ENCODE measurements at regions not wholly inside any gene's neighbourhood (a gene's known extent, or its start where the extent isn't known, plus 50 kb on each side); places are given as distances from the start of the nearest gene placed in this dataset.

DNA sequence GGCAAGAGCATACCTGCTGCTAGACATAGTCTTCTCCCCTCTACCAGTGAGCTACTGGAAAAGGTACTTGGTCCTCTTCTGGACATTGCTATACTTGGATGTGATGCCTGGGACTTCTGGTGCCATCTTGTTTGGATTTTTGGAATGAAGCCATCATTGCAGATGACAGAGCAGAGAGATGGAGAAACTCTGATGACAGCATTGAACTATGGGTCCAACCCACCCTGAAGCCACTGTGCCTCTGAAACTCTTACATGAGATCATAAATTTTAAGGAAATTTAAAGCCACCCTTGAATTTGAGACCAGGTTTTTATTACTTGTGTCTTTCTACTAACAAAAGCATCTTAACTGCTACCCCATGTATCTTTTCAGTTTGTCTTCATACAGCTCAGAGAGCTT is 151.1 kb upstream of the SMIM23 start:
- Histone ChIP-seq H3K4me1 (ENCODE audit: insufficient read depth, low read length, poor library complexity, severe bottlenecking) (peaks cover 15% of the 10 kb centered on the region), H4K20me1 (ENCODE audit: insufficient read depth, low read length) (no peaks in the 10 kb centered on the region; the same call in 1 of the 2 replicates), H3K9me3 (ENCODE audit: low read length) (no peaks in the 10 kb centered on the region), H3K36me3 (ENCODE audit: insufficient read depth, low read length) (no peaks in the 10 kb centered on the region), H3K27ac (ENCODE audit: low read depth, low read length, poor library complexity, severe bottlenecking) (no peak overlapping the region), H3K4me3 (ENCODE audit: low read depth, low read length, poor library complexity, severe bottlenecking) (no peak overlapping the region), H3K4me2 (ENCODE audit: low read length) (peak overlapping the region; percentile 47), H2AFZ (ENCODE audit: low read length) (no peak overlapping the region), H3K79me2 (ENCODE audit: insufficient read depth, low read depth, low read length) (no peaks in the 10 kb centered on the region), H3K9me2 (ENCODE audit: insufficient read depth, low read length) (no peaks in the 10 kb centered on the region)
- intact Hi-C loops (cut with micrococcal nuclease; ENCODE audit: unreplicated experiment): no loop called here
- no TSS peak for BruUV-seq (replicated peaks)
- no peak for DNase-seq (ENCODE audit: low spot score)
- ChIA-PET POLR2A (no interaction called here), CTCF (ENCODE audit: unreplicated experiment) (no interaction called here)
- TF ChIP-seq, protein P1, sequence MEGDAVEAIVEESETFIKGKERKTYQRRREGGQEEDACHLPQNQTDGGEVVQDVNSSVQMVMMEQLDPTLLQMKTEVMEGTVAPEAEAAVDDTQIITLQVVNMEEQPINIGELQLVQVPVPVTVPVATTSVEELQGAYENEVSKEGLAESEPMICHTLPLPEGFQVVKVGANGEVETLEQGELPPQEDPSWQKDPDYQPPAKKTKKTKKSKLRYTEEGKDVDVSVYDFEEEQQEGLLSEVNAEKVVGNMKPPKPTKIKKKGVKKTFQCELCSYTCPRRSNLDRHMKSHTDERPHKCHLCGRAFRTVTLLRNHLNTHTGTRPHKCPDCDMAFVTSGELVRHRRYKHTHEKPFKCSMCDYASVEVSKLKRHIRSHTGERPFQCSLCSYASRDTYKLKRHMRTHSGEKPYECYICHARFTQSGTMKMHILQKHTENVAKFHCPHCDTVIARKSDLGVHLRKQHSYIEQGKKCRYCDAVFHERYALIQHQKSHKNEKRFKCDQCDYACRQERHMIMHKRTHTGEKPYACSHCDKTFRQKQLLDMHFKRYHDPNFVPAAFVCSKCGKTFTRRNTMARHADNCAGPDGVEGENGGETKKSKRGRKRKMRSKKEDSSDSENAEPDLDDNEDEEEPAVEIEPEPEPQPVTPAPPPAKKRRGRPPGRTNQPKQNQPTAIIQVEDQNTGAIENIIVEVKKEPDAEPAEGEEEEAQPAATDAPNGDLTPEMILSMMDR (conservative IDR thresholded peaks at IDR 0.05; ENCODE audit: low read length): no peak
- no peak for TF ChIP-seq EZH2phosphoT487 (IDR thresholded peaks at IDR 0.05; ENCODE audit: borderline replicate concordance, low read depth, low read length)

DNA sequence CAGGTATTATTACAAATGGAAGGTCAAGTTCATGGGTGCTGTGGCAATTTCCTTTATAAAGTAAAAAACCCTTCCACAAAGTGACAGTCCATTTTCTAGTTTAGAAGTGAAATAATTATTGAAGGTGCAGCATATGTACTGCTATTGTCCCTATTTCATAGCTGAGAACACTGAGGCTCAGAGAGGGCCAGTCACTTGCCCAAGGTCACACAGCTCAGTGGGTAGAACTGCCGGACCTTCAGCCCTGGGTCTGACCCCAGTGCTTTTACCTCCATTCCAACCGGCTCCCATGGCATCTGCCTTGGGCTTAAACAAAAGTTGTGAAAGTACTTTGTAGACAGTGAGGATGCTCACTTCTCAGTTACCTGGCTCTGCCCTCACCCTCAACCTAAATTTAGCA is 150.6 kb upstream of the SMIM23 start:
- no peaks in the 10 kb centered on the region for H3K9me2 ChIP-seq (ENCODE audit: insufficient read depth, low read length)
- peaks cover 15% of the 10 kb centered on the region for H3K4me1 ChIP-seq (ENCODE audit: insufficient read depth, low read length, poor library complexity, severe bottlenecking)
- no peak overlapping the region for H3K4me2 ChIP-seq (ENCODE audit: low read length)
- H3K36me3 ChIP-seq (ENCODE audit: insufficient read depth, low read length): no peaks in the 10 kb centered on the region
- H3K4me3 ChIP-seq (ENCODE audit: low read depth, low read length, poor library complexity, severe bottlenecking): no peak overlapping the region
- no peaks in the 10 kb centered on the region; the same call in 1 of the 2 replicates for H4K20me1 ChIP-seq (ENCODE audit: insufficient read depth, low read length)
- no peaks in the 10 kb centered on the region for H3K9me3 ChIP-seq (ENCODE audit: low read length)
- no peak for TF ChIP-seq EZH2phosphoT487 (IDR thresholded peaks at IDR 0.05; ENCODE audit: borderline replicate concordance, low read depth, low read length)
- intact Hi-C loops (cut with micrococcal nuclease; ENCODE audit: unreplicated experiment): no loop called here
- BruUV-seq (replicated peaks): no TSS peak
- no peak overlapping the region for H2AFZ ChIP-seq (ENCODE audit: low read length)
- DNase-seq (ENCODE audit: low spot score): no peak
- no peak overlapping the region for H3K27ac ChIP-seq (ENCODE audit: low read depth, low read length, poor library complexity, severe bottlenecking)
- H3K79me2 ChIP-seq (ENCODE audit: insufficient read depth, low read depth, low read length): no peaks in the 10 kb centered on the region
- POLR2A ChIA-PET: interaction anchor here (0.6 kb wide), 1 partner anchor 42 kb away, joined by 3 read pairs; no protein-coding TSS in a partner anchor
- CTCF ChIA-PET (ENCODE audit: unreplicated experiment): no interaction called here

DNA sequence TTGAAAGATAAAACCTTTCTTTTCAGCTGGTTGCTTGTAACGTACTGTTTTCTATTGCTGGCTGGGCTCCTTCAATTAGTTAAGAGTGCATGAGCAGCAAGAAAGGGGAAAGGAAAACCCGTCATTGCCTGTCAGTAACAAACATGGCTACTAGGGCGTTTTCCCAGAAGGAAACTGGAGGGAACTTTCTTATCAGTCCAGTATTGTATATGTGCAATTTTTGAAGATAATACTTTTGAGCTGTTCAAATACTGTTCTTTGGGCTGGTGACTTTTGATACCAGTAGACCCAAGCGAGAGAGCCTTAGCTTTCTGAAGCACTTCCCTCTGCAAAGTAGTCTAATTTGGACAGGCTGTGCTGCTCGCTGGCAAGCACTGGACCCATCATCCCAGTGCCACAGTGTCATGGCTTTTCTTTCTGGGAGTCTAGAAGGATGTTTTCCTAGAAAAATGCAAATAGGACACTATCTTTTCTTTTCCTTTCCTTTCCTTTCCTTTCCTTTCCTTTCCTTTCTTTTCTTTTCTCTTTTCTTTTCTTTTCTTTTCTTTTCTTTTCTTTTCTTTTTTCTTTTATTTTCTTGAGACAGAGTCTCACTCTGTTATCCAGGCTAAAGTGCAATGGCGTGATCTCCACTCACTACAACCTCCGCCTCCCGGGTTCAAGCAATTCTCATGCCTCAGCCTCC is 149.9 kb upstream of the SMIM23 start:
- DNase-seq (ENCODE audit: low spot score): no peak
- CTCF ChIA-PET (ENCODE audit: unreplicated experiment): no interaction called here

More for the DNA sequence above, 149.9 kb upstream of the SMIM23 start:
- Histone ChIP-seq H3K4me2 (ENCODE audit: low read length) (no peak overlapping the region), H3K79me2 (ENCODE audit: insufficient read depth, low read depth, low read length) (no peaks in the 10 kb centered on the region), H3K9me2 (ENCODE audit: insufficient read depth, low read length) (no peaks in the 10 kb centered on the region), H3K36me3 (ENCODE audit: insufficient read depth, low read length) (no peaks in the 10 kb centered on the region), H3K4me1 (ENCODE audit: insufficient read depth, low read length, poor library complexity, severe bottlenecking) (peaks cover 15% of the 10 kb centered on the region), H3K4me3 (ENCODE audit: low read depth, low read length, poor library complexity, severe bottlenecking) (no peak overlapping the region), H4K20me1 (ENCODE audit: insufficient read depth, low read length) (no peaks in the 10 kb centered on the region; the same call in 1 of the 2 replicates), H3K27ac (ENCODE audit: low read depth, low read length, poor library complexity, severe bottlenecking) (no peak overlapping the region), H2AFZ (ENCODE audit: low read length) (no peak overlapping the region), H3K9me3 (ENCODE audit: low read length) (no peaks in the 10 kb centered on the region)
- intact Hi-C loops (cut with micrococcal nuclease; ENCODE audit: unreplicated experiment): no loop called here
- no TSS peak for BruUV-seq (replicated peaks)
- POLR2A ChIA-PET: interaction anchor here (0.6 kb wide), 1 partner anchor 43 kb away, joined by 3 read pairs; no protein-coding TSS in a partner anchor
- TF ChIP-seq, protein P1 (conservative IDR thresholded peaks at IDR 0.05; ENCODE audit: low read length): no peak
- no peak for TF ChIP-seq EZH2phosphoT487 (IDR thresholded peaks at IDR 0.05; ENCODE audit: borderline replicate concordance, low read depth, low read length)

All from OCI-LY7 (cell line).